Immature natural killer cell (primary cell): ENCODE measurements at regions not wholly inside any gene's neighbourhood (a gene's known extent, or its start where the extent isn't known, plus 50 kb on each side); places are given as distances from the start of the nearest gene placed in this dataset.

Experiments
- DNase-seq, 3 donors: peaks; one replicate each; pipeline ENCODE4 v3.0.0; 2022; ENCODE audit warnings: mixed read lengths in 1 of 3
- H3K27ac Mint-ChIP-seq, 6 donors: one replicate each; pipeline ENCODE4 v1.8.0; 2020; ENCODE audit warnings: mixed read lengths in 6 of 6, mild to moderate bottlenecking in 5 of 6, inconsistent platforms in 4 of 6, moderate library complexity in 3 of 6
- H3K27me3 Mint-ChIP-seq, 3 donors: one replicate each; pipeline ENCODE4 v1.8.0; 2020 to 2021; ENCODE audit warnings: low read depth in 3 of 3, mild to moderate bottlenecking in 3 of 3, mixed read lengths in 3 of 3, moderate library complexity in 3 of 3, inconsistent platforms in 1 of 3
- H3K36me3 Mint-ChIP-seq, 3 donors: one replicate each; pipeline ENCODE4 v1.8.0; 2020; ENCODE audit warnings: mixed read lengths in 3 of 3, inconsistent platforms in 2 of 3, mild to moderate bottlenecking in 2 of 3
- H3K4me1 Mint-ChIP-seq, 2 donors: one replicate each; pipeline ENCODE4 v1.8.0; 2020; ENCODE audit warnings: inconsistent platforms in 2 of 2, mild to moderate bottlenecking in 2 of 2, mixed read lengths in 2 of 2, moderate library complexity in 1 of 2
- H3K4me3 Mint-ChIP-seq, 5 donors: one replicate each; pipeline ENCODE4 v1.8.0; 2020; ENCODE audit warnings: mild to moderate bottlenecking in 5 of 5, mixed read lengths in 5 of 5, inconsistent platforms in 3 of 5, moderate library complexity in 3 of 5
- H3K9me3 Mint-ChIP-seq, 6 donors: one replicate each; pipeline ENCODE4 v1.8.0; 2020; ENCODE audit warnings: mild to moderate bottlenecking in 6 of 6, mixed read lengths in 6 of 6, inconsistent platforms in 4 of 6, moderate library complexity in 3 of 6

- H3K36me3 Mint-ChIP-seq = no peaks in the 10 kb centered on the region
- no peak overlapping the region for H3K4me3 Mint-ChIP-seq
- H3K27ac Mint-ChIP-seq = no peak overlapping the region
- DNase-seq = no peak
- no peaks in the 10 kb centered on the region for H3K4me1 Mint-ChIP-seq
- no peaks in the 10 kb centered on the region for H3K9me3 Mint-ChIP-seq
- peaks cover 0 to 6% (median 0%) of the 10 kb centered on the region in 3 donors for H3K27me3 Mint-ChIP-seq
Measured at GRCh38 chr9:135326141-135326540, 153.4 kb upstream of the PPP1R26 start.

GRCh38 chr9:135326633-135327152 lies 152.9 kb upstream of the PPP1R26 start:
- no peaks in the 10 kb centered on the region for H3K9me3 Mint-ChIP-seq
- no peaks in the 10 kb centered on the region for H3K36me3 Mint-ChIP-seq
- H3K27ac Mint-ChIP-seq = no peak overlapping the region
- no peak overlapping the region for H3K4me3 Mint-ChIP-seq
- peaks cover 0 to 9% (median 0%) of the 10 kb centered on the region in 3 donors for H3K27me3 Mint-ChIP-seq
- no peak for DNase-seq
- no peaks in the 10 kb centered on the region for H3K4me1 Mint-ChIP-seq

GRCh38 chr9:135328485-135329417 lies 150.8 kb upstream of the PPP1R26 start:
- Mint-ChIP-seq H3K36me3 (no peaks in the 10 kb centered on the region), H3K4me3 (no peak overlapping the region), H3K27ac (no peak overlapping the region), H3K9me3 (no peaks in the 10 kb centered on the region), H3K27me3 (peaks cover 0 to 9% (median 0%) of the 10 kb centered on the region in 3 donors), H3K4me1 (no peaks in the 10 kb centered on the region)
- no peak for DNase-seq

GRCh38 chr9:135329571-135330306 lies 149.8 kb upstream of the PPP1R26 start:
- Mint-ChIP-seq H3K9me3 (no peaks in the 10 kb centered on the region), H3K27me3 (peaks cover 0 to 9% (median 0%) of the 10 kb centered on the region in 3 donors), H3K4me3 (no peak overlapping the region), H3K4me1 (no peaks in the 10 kb centered on the region), H3K36me3 (no peaks in the 10 kb centered on the region), H3K27ac (no peak overlapping the region)
- DNase-seq = no peak

GRCh38 chr9:135330307-135330631 lies 149.3 kb upstream of the PPP1R26 start:
- Mint-ChIP-seq H3K36me3 (no peaks in the 10 kb centered on the region), H3K27me3 (peaks cover 0 to 9% (median 0%) of the 10 kb centered on the region in 3 donors), H3K4me1 (no peaks in the 10 kb centered on the region), H3K27ac (no peak overlapping the region), H3K4me3 (no peak overlapping the region), H3K9me3 (no peaks in the 10 kb centered on the region)
- no peak for DNase-seq

- no peak overlapping the region for H3K27ac Mint-ChIP-seq
- peaks cover 0 to 9% (median 0%) of the 10 kb centered on the region in 3 donors for H3K27me3 Mint-ChIP-seq
- H3K36me3 Mint-ChIP-seq = no peaks in the 10 kb centered on the region
- DNase-seq = no peak
- peaks cover 0 to under 1% (median 0%) of the 10 kb centered on the region in 6 donors for H3K9me3 Mint-ChIP-seq
- no peak overlapping the region for H3K4me3 Mint-ChIP-seq
- H3K4me1 Mint-ChIP-seq = no peaks in the 10 kb centered on the region
Measured at GRCh38 chr9:135330685-135331590, 148.6 kb upstream of the PPP1R26 start.

GRCh38 chr9:135332516-135332915 lies 147.1 kb upstream of the PPP1R26 start:
- DNase-seq = no peak
- peaks cover 0 to 2% (median 0%) of the 10 kb centered on the region in 6 donors for H3K9me3 Mint-ChIP-seq
- no peaks in the 10 kb centered on the region for H3K36me3 Mint-ChIP-seq
- no peak overlapping the region for H3K4me3 Mint-ChIP-seq
- no peaks in the 10 kb centered on the region for H3K4me1 Mint-ChIP-seq
- no peak overlapping the region for H3K27ac Mint-ChIP-seq
- H3K27me3 Mint-ChIP-seq = peaks cover 0 to 11% (median 0%) of the 10 kb centered on the region in 3 donors

GRCh38 chr9:135332979-135333748 lies 146.4 kb upstream of the PPP1R26 start:
- Mint-ChIP-seq H3K27me3 (peaks cover 0 to 11% (median 0%) of the 10 kb centered on the region in 3 donors), H3K36me3 (no peaks in the 10 kb centered on the region), H3K27ac (no peak overlapping the region), H3K4me1 (no peaks in the 10 kb centered on the region), H3K4me3 (no peak overlapping the region), H3K9me3 (peaks cover 0 to 2% (median 0%) of the 10 kb centered on the region in 6 donors)
- no peak for DNase-seq

- Mint-ChIP-seq H3K27me3 (peaks cover 0 to 11% (median 0%) of the 10 kb centered on the region in 3 donors), H3K4me1 (no peaks in the 10 kb centered on the region), H3K4me3 (no peak overlapping the region), H3K9me3 (peaks cover 0 to 2% (median 0%) of the 10 kb centered on the region in 6 donors), H3K27ac (no peak overlapping the region), H3K36me3 (no peaks in the 10 kb centered on the region)
- no peak for DNase-seq
Measured at GRCh38 chr9:135334953-135335460, 144.6 kb upstream of the PPP1R26 start.

- Mint-ChIP-seq H3K27ac (no peak overlapping the region), H3K9me3 (peaks cover 0 to 2% (median 0%) of the 10 kb centered on the region in 6 donors), H3K27me3 (peaks cover 0 to 9% (median 0%) of the 10 kb centered on the region in 3 donors), H3K36me3 (no peaks in the 10 kb centered on the region), H3K4me3 (no peak overlapping the region), H3K4me1 (no peaks in the 10 kb centered on the region)
- DNase-seq = no peak
Measured at GRCh38 chr9:135335691-135336181, 143.8 kb upstream of the PPP1R26 start.

GRCh38 chr9:135336722-135337527 lies 142.7 kb upstream of the PPP1R26 start:
- peaks cover 0 to 2% (median 0%) of the 10 kb centered on the region in 6 donors for H3K9me3 Mint-ChIP-seq
- peaks cover 0 to 2% (median 0%) of the 10 kb centered on the region in 3 donors for H3K27me3 Mint-ChIP-seq
- H3K4me3 Mint-ChIP-seq = no peak overlapping the region
- no peaks in the 10 kb centered on the region for H3K36me3 Mint-ChIP-seq
- no peak overlapping the region for H3K27ac Mint-ChIP-seq
- no peaks in the 10 kb centered on the region for H3K4me1 Mint-ChIP-seq
- no peak for DNase-seq

- H3K27me3 Mint-ChIP-seq = peaks cover 0 to 2% (median 0%) of the 10 kb centered on the region in 3 donors
- H3K4me1 Mint-ChIP-seq = no peaks in the 10 kb centered on the region
- H3K27ac Mint-ChIP-seq = no peak overlapping the region
- no peak overlapping the region for H3K4me3 Mint-ChIP-seq
- DNase-seq = no peak
- peaks cover 0 to 2% (median 0%) of the 10 kb centered on the region in 6 donors for H3K9me3 Mint-ChIP-seq
- H3K36me3 Mint-ChIP-seq = no peaks in the 10 kb centered on the region
Measured at GRCh38 chr9:135338546-135338945, 141.0 kb upstream of the PPP1R26 start.
